ENCODE measurements at regions not wholly inside any gene's neighbourhood (a gene's known extent, or its start where the extent isn't known, plus 50 kb on each side); places are given as distances from the start of the nearest gene placed in this dataset.

GRCh38 chr12:89185181-89185580 lies 167.1 kb downstream of the DUSP6 start:
- no peak for DNase-seq (ENCODE audit: low read depth in 3 of 3)

- no peak for DNase-seq (ENCODE audit: low read depth in 3 of 3)
These were observed 168.3 kb downstream of the DUSP6 start for GRCh38 chr12:89183985-89184435.

- DNase-seq (ENCODE audit: low read depth in 3 of 3) = no peak
These were observed 170.9 kb downstream of the DUSP6 start for GRCh38 chr12:89181271-89181920.

GRCh38 chr12:89180496-89180895 lies 171.8 kb downstream of the DUSP6 start:
- DNase-seq (ENCODE audit: low read depth in 3 of 3) = no peak

GRCh38 chr12:89179983-89180382 lies 172.3 kb downstream of the DUSP6 start:
- no peak for DNase-seq (ENCODE audit: low read depth in 3 of 3)

- DNase-seq (ENCODE audit: low read depth in 3 of 3) = no peak
These were observed 173.1 kb downstream of the DUSP6 start for GRCh38 chr12:89179245-89179644.

- DNase-seq (ENCODE audit: low read depth in 3 of 3) = no peak
These were observed 174.4 kb downstream of the DUSP6 start for GRCh38 chr12:89177802-89178395.

GRCh38 chr12:89176676-89177075 lies 175.6 kb downstream of the DUSP6 start:
- no peak for DNase-seq (ENCODE audit: low read depth in 3 of 3)

GRCh38 chr12:89173678-89174077 lies 178.6 kb downstream of the DUSP6 start:
- DNase-seq (ENCODE audit: low read depth in 3 of 3) = no peak

- no peak for DNase-seq (ENCODE audit: low read depth in 3 of 3)
These were observed 179.2 kb downstream of the DUSP6 start for GRCh38 chr12:89173096-89173495.

- no peak for DNase-seq (ENCODE audit: low read depth in 3 of 3)
These were observed 180.1 kb downstream of the DUSP6 start for GRCh38 chr12:89172224-89172623.

- no peak for DNase-seq (ENCODE audit: low read depth in 3 of 3)
These were observed 183.0 kb downstream of the DUSP6 start for GRCh38 chr12:89169321-89169720.

GRCh38 chr12:89167986-89168385 lies 184.3 kb downstream of the DUSP6 start:
- no peak for DNase-seq (ENCODE audit: low read depth in 3 of 3)

GRCh38 chr12:89166525-89166934 lies 185.8 kb downstream of the DUSP6 start:
- DNase-seq (ENCODE audit: low read depth in 3 of 3) = no peak

- no peak for DNase-seq (ENCODE audit: low read depth in 3 of 3)
These were observed 186.2 kb downstream of the DUSP6 start for GRCh38 chr12:89166121-89166520.

GRCh38 chr12:89165703-89166102 lies 186.6 kb downstream of the DUSP6 start:
- no peak for DNase-seq (ENCODE audit: low read depth in 3 of 3)

- no peak for DNase-seq (ENCODE audit: low read depth in 3 of 3)
These were observed 188.4 kb downstream of the DUSP6 start for GRCh38 chr12:89163918-89164317.

- DNase-seq (ENCODE audit: low read depth in 3 of 3) = peak; percentile 2 to 15 (median 3)
These were observed 189.6 kb downstream of the DUSP6 start for GRCh38 chr12:89162589-89163261.

GRCh38 chr12:89161557-89161956 lies 190.7 kb downstream of the DUSP6 start:
- no peak for DNase-seq (ENCODE audit: low read depth in 3 of 3)

GRCh38 chr12:89160716-89161123 lies 191.6 kb downstream of the DUSP6 start:
- DNase-seq (ENCODE audit: low read depth in 3 of 3) = peak in 1 of 3 experiments; percentile 4

- DNase-seq (ENCODE audit: low read depth in 3 of 3) = no peak
These were observed 194.9 kb downstream of the DUSP6 start for GRCh38 chr12:89157413-89157812.

- no peak for DNase-seq (ENCODE audit: low read depth in 3 of 3)
These were observed 195.4 kb downstream of the DUSP6 start for GRCh38 chr12:89156862-89157262.

GRCh38 chr12:89156340-89156739 lies 196.0 kb downstream of the DUSP6 start:
- no peak for DNase-seq (ENCODE audit: low read depth in 3 of 3)

Measured in stimulated activated CD4-positive, alpha-beta T cell treated with anti-CD3 and anti-CD28 coated beads, TNF-alpha, amount 100 ng/mL, for 4 hours (primary cell).